Right kidney (tissue), 1 donor: ENCODE measurements at regions not wholly inside any gene's neighbourhood (a gene's known extent, or its start where the extent isn't known, plus 50 kb on each side); places are given as distances from the start of the nearest gene placed in this dataset.

ENCODE experiments used
- DNase-seq: peaks from one replicate; pipeline ENCODE4 v3.0.0-alpha.2; 2016

DNA sequence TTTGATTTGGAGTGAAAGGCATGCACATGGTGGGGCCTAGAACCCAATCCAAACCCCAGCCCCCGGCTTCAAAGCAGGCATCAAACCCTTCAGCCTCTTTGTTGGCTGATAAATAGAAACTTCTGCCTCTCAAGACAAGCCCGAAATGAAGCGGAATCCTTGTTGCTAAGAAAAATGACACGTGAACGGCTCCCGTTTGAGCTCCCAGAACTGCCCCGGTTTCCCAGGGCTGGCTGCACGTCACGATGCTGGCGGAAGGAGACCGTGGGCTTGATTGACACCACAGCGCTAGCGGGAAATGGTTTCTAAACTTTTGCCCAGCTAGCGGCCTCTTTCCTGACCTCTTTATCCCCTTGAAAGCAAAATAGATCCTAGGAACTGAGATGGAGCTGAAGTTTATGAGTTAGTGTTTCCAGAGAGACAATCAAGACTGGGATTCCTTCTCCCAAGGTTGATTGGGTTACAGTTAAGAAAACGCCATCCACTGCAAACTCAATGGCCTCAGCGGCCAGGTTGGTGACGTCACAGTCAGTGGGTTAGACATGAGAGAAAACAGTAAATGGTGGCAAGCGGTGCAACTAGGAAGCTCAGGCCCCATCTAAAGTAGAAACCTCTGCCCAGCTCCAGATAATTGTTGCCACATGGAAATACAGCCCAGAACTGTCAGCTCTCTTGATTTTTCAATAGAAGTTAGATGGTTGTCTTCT lies 117.0 kb downstream of the ANKRD60 start:
- no peak for DNase-seq

DNA sequence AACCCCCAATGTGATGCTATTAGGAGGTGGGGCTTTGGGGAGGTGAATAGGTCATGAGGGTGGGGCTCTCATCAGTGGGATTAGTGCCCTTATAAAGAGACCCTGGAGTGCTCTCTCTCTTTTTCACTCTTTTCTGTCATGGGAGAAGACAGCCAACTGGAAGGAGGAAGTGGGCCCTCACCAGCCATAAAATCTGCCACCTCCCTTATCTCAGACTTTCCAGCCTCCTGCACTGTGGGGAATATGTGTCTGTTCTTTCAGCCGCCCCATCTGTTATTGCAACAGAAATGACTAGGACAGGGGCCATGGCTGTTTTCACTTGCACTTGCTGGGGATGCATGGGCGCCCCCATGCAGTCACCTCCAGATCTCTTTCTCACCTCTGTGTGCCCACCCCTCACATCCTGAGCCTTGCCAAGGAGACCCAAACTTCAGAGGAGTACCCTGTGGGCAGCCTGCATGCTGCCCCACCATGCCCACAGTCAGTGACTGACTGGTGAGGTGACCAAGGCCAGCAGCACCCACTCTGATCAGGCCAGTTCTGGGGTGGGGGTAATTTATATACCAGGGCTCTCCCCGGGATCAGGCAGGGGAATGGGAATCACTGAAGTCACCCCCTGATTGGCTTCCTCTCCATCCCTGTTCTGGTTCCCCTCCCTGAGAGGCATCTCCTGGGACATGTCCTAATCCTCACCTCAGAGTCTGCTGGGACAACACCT lies 118.4 kb downstream of the ANKRD60 start:
- no peak for DNase-seq

DNA sequence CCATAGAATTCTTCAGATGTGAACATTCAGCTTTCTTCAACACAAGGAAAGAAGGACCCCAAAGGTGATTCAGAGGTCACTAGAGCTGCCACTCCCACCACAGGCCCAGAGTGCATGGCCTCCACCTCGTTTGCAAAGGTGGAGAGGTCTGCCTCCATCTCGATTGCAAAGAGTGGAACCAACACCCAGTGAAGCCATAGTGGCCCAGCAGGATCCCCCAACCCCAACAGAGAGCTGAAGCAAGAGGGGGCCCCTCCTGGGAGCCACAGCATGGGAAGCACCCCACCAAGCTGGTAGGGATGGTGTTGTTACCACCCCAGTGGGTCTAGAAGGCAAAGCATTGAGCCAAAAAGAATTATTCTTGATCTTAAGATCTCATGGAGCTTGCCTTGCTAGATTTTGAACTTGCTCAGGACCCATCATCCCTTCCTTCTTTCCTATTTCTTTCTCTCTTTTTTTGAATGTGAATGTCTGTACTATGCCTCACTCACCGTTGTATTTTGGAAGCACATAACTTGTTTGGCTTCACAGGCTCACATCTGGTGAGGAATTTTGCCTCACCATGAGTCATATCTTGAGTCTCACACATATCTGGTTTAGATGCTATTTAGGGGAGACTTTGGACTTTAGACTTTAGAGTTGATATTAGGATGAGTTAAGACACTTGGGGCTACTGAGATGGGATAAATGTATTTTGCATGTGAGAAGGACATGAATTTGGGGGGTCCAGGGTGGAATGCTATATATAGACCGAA lies 119.2 kb downstream of the ANKRD60 start:
- no peak for DNase-seq

GRCh38 chr20:58107533-58107932 lies 120.9 kb downstream of the ANKRD60 start:
- DNase-seq: no peak

DNA sequence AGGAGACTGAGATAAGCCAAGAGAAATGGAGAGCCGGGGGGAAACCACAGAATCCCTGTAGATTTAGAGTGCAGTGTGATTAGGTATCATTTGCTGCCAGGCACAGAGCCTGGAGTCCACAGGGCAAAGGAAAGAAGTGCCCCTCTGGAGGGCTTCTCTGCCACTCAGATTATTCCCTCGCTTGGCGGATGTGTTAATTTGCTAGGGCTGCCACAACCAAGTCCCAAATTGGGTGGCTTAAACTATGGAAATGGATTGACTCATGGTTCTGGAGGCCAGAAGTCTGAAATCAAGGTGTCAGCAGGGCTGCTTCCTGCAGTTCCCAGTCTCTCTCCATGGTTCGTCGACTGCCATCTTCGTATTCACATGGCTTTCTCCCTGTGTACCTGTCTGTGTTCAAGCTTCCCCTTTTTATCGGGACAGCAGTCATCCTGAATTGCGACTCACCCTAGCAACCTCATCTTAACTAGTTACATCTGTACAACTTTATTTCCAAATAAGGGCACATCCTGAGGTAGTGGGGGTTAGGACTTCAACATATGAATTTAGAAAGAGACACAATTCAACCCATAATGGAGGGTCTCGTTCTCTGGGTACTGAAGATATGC lies 122.2 kb downstream of the ANKRD60 start:
- no peak for DNase-seq

- DNase-seq: no peak
Observed at GRCh38 chr20:58103961-58104360, 124.5 kb downstream of the ANKRD60 start.

DNA sequence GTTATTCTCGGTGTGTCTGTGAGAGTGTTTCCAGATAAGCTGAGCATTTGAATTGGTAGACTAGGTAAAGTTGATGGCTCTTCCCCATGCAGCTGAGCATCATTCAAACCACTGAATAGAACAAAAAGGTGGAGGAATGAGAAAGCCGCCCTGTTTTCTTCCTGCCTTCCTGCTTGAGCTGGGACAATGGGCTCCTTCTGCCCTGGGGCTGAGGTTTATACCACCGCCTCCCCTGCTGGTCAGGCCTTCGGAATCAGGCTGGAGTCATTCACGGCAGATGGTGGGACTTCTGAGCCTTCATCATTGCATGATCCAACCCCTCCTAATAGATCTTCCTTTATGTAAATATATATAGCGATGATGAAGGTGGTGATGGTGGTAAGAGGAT lies 124.9 kb downstream of the ANKRD60 start:
- DNase-seq: no peak

DNA sequence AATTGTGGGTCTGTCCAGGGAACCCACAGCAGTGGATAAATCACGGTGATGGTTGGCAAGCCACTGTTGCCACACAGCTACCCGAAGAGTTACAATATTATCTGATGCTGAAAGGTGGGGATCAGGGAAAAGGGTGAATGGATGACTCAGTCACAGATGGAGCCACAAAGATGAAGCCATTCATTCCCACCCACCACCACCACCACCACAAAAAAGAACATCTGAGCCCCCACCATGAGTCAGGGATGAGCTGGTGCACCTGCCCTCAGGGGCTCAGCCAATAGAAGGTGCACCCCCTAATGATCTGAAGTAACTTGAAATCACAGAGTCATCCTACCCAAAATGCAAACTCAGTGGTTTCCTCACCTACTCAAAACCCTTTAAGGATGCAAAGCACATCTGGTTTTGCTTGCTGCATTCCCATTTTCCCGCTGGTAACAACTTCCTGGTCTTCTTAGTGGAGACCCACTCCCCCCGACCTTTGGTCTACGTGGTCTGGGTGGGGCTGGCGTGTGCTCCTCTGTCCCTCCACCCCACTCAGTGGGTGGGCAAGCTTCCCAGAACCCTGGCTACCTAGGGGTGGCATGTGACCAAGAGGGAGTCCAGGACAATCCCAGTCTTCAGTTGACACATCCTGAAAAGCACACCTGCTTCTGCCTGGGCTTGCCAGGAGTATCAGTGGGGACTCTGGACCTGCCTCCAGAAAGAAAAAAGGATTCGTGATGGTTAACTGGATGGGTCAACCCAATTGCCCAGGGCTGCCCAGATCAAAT lies 125.5 kb downstream of the ANKRD60 start:
- DNase-seq: no peak

DNA sequence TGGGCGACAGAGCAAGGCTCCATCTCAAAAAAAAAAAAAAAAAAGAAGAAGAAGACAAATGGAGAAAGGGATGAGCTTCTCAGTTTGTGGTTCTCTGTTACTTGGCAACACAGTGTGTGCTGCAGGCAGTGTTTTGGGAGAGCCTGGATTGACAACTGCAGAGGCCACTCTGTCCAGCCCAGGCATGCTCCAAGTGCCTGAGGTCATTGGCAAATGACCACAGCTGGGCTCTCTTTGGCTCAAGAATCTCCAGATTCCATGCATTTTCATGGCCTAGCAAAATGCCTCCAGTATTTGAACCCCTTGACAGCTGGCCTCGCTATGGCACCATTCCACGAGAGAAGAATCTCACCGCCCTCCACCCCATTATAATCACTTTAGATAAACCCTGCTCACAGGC lies 126.2 kb downstream of the ANKRD60 start:
- no peak for DNase-seq

GRCh38 chr20:58100731-58101356 lies 127.6 kb downstream of the ANKRD60 start:
- no peak for DNase-seq

GRCh38 chr20:58099956-58100730 lies 128.3 kb downstream of the ANKRD60 start:
- DNase-seq: no peak

- DNase-seq: no peak
Observed at GRCh38 chr20:58099291-58099935, 129.0 kb downstream of the ANKRD60 start.

GRCh38 chr20:58098571-58098970 lies 129.9 kb downstream of the ANKRD60 start:
- DNase-seq: no peak

DNA sequence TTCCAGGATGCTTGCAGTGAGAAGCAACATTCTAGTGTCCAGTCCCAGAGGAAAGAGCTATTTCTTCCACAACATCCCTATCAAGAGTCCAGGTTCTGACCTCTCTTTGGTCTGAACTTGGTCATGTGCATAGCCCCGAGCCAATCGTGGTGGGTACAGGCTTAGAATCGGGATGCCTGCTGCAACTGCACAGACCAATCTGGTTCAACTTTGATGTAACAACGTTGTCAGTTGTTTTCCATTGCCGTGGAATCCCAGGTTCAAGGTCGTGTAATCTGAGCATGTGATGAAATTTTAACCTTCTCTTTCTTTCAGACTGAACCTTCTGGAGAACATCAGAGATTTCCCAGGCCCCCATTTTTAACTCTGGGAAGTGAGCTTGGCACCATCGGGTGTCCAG lies 130.5 kb downstream of the ANKRD60 start:
- DNase-seq: no peak

DNA sequence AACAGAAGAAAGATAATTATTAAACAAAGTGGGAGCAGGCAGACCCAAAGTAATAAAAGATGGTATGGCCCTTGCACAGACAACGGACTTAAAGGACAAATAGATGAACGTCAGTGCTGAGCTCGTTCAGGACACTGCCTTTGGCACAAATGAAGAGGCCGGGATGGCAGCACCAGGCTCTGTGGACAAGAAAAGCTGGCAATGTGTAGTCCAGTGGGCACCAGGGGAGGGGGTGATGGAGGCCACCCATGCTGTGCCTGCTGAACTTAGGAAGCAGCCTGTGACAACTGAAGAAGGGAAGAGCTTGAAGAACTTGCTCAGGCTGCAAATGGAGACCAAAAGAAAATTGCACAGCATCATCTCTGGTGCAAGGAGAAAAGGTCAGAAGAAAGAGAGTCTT lies 131.0 kb downstream of the ANKRD60 start:
- no peak for DNase-seq

GRCh38 chr20:58096880-58097423 lies 131.5 kb downstream of the ANKRD60 start:
- DNase-seq: no peak

DNA sequence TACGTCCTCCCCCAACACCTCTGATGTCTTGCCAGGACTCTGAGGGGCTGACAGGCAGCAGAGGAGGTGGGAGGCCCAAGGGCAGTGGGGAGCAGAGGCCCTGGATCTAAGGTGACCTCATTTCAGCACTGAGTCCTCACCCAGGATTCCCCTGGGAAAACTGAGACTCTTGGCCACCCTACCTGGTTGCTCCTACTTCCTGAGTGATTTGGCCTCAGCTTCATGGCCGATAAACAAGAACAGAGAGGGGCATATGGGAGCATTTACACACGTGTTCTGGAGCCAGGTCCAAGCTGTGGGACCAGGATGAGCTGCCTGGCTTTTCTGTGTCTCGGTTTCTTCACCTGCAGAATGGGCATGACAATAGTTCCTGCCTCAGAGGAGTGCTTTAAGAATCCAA lies 133.8 kb downstream of the ANKRD60 start:
- no peak for DNase-seq

- DNase-seq: no peak
Observed at GRCh38 chr20:58094160-58094559, 134.3 kb downstream of the ANKRD60 start.

GRCh38 chr20:58092871-58093270 lies 135.6 kb downstream of the ANKRD60 start:
- DNase-seq: no peak

DNA sequence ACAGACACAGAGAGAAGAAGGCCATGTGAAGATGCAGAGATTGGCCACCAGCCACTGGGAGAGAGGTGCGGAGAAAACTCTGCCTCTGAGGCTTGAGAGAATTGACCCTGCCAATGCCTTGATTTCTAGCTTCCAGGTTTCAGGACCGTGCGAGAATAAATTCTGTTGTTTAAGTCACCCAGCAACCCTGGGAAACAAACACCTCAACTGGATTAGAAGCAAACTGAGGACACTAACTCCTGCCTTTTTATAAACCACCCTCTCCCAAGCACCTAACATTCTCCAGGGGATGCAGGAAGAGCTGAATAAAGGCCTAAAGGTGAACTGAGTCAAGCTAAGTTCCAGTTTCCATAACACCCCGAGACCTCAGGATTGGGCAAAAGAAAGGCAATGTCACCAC lies 136.1 kb downstream of the ANKRD60 start:
- DNase-seq: no peak
